A549 (cell line): ENCODE measurements at regions not wholly inside any gene's neighbourhood (a gene's known extent, or its start where the extent isn't known, plus 50 kb on each side); places are given as distances from the start of the nearest gene placed in this dataset.

Source experiments
- EP300 ChIP-seq, 2 experiments: fragments of >200 bp; sonication (Bioruptor Twin); formaldehyde crosslinking; IDR thresholded peaks; 2 replicates in 1 of 2; 3 replicates in 1 of 2; pipeline ENCODE4 v1.6.1; 2016 to 2017
- MYC ChIP-seq: IDR thresholded peaks from 2 replicates; pipeline ENCODE4 v1.6.1; 2012; ENCODE audit warnings: mild to moderate bottlenecking, inconsistent platforms, low read length, improper control_type of control experiment, borderline replicate concordance
- TF ChIP-seq, protein P1 (sequence below): fragments of 200-600 bp; sonication (generic); IDR thresholded peaks from 2 replicates; pipeline ENCODE4 v1.6.1; 2016; ENCODE audit warnings: antibody characterized with exemption, mild to moderate bottlenecking, moderate library complexity
- TF ChIP-seq, protein P2 (sequence below): fragments of >200 bp; sonication (Bioruptor Twin); formaldehyde crosslinking; IDR thresholded peaks from 3 replicates; pipeline ENCODE4 v1.5.1; 2016

DNA sequence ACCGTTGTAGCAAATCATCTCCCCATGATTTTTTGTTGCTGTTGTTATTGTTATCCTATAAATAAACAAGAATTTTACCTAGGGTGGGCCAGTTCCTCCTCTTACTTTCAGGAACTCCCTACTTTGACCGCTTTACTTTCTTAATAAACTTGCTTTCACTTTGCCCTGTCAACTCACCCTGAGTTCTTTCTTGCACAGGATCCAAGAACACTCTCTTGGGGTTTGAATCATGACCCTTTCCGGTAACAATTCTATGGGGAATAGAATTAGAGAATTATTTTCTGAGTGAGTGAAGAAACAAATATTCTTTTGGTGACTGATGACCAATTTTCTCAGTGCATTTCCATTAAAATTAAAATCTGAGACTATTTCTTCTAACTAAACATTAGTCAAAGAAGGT, 584.0 kb upstream of the TENM3 start:
- TF ChIP-seq, protein P1, sequence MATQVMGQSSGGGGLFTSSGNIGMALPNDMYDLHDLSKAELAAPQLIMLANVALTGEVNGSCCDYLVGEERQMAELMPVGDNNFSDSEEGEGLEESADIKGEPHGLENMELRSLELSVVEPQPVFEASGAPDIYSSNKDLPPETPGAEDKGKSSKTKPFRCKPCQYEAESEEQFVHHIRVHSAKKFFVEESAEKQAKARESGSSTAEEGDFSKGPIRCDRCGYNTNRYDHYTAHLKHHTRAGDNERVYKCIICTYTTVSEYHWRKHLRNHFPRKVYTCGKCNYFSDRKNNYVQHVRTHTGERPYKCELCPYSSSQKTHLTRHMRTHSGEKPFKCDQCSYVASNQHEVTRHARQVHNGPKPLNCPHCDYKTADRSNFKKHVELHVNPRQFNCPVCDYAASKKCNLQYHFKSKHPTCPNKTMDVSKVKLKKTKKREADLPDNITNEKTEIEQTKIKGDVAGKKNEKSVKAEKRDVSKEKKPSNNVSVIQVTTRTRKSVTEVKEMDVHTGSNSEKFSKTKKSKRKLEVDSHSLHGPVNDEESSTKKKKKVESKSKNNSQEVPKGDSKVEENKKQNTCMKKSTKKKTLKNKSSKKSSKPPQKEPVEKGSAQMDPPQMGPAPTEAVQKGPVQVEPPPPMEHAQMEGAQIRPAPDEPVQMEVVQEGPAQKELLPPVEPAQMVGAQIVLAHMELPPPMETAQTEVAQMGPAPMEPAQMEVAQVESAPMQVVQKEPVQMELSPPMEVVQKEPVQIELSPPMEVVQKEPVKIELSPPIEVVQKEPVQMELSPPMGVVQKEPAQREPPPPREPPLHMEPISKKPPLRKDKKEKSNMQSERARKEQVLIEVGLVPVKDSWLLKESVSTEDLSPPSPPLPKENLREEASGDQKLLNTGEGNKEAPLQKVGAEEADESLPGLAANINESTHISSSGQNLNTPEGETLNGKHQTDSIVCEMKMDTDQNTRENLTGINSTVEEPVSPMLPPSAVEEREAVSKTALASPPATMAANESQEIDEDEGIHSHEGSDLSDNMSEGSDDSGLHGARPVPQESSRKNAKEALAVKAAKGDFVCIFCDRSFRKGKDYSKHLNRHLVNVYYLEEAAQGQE = no peak
- TF ChIP-seq, protein P2, sequence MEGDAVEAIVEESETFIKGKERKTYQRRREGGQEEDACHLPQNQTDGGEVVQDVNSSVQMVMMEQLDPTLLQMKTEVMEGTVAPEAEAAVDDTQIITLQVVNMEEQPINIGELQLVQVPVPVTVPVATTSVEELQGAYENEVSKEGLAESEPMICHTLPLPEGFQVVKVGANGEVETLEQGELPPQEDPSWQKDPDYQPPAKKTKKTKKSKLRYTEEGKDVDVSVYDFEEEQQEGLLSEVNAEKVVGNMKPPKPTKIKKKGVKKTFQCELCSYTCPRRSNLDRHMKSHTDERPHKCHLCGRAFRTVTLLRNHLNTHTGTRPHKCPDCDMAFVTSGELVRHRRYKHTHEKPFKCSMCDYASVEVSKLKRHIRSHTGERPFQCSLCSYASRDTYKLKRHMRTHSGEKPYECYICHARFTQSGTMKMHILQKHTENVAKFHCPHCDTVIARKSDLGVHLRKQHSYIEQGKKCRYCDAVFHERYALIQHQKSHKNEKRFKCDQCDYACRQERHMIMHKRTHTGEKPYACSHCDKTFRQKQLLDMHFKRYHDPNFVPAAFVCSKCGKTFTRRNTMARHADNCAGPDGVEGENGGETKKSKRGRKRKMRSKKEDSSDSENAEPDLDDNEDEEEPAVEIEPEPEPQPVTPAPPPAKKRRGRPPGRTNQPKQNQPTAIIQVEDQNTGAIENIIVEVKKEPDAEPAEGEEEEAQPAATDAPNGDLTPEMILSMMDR = no peak
- TF ChIP-seq MYC = no peak
- TF ChIP-seq EP300 (IDR thresholded peaks at IDR 0.05) = no peak
